Smooth muscle cell (in vitro differentiated cells): ENCODE measurements at regions not wholly inside any gene's neighbourhood (a gene's known extent, or its start where the extent isn't known, plus 50 kb on each side); places are given as distances from the start of the nearest gene placed in this dataset.

Experiments used
- DNase-seq: peaks from one replicate; lab custom pipeline; 2025; ENCODE audit not compliant: unreplicated experiment; lab: John Stamatoyannopoulos, UW
- H2AFZ ChIP-seq: fragments of 200-600 bp; sonication (generic); 2 replicates; pipeline ENCODE4 v1.6.0; 2016; ENCODE audit warnings: antibody characterized with exemption, low read depth, mild to moderate bottlenecking
- H3F3A ChIP-seq: fragments of 200-600 bp; sonication (generic); 2 replicates; pipeline ENCODE4 v1.6.0; 2017; ENCODE audit warnings: antibody characterized with exemption, low read depth
- H3K27ac ChIP-seq: fragments of 200-600 bp; sonication (generic); 2 replicates; pipeline ENCODE4 v1.5.1; 2016; ENCODE audit warnings: low read depth, mild to moderate bottlenecking
- H3K27me3 ChIP-seq: fragments of 200-600 bp; sonication (generic); 2 replicates; pipeline ENCODE4 v1.6.1; 2016; ENCODE audit warnings: low read depth, mild to moderate bottlenecking
- H3K36me3 ChIP-seq: fragments of 200-600 bp; sonication (generic); 2 replicates; pipeline ENCODE4 v1.5.1; 2016; ENCODE audit warnings: low read depth
- H3K4me1 ChIP-seq: fragments of 200-600 bp; sonication (generic); 2 replicates; pipeline ENCODE4 v1.5.1; 2016; ENCODE audit warnings: low read depth
- H3K4me2 ChIP-seq: fragments of 200-600 bp; sonication (generic); 2 replicates; pipeline ENCODE4 v1.6.0; 2016; ENCODE audit warnings: mild to moderate bottlenecking
- H3K4me3 ChIP-seq: fragments of 200-600 bp; sonication (generic); 2 replicates; pipeline ENCODE4 v1.5.1; 2016; ENCODE audit warnings: mild to moderate bottlenecking
- H3K79me2 ChIP-seq: fragments of 200-600 bp; sonication (generic); 2 replicates; pipeline ENCODE4 v1.6.0; 2016; ENCODE audit warnings: low read depth, mild to moderate bottlenecking
- H3K9ac ChIP-seq: fragments of 200-600 bp; sonication (generic); 2 replicates; pipeline ENCODE4 v1.6.0; 2016; ENCODE audit warnings: low read depth
- H3K9me3 ChIP-seq: fragments of 200-600 bp; sonication (generic); replicated peaks from 2 replicates; pipeline ENCODE4 v1.5.1; 2016; ENCODE audit warnings: low read depth
- H4K20me1 ChIP-seq: fragments of 200-600 bp; sonication (generic); 2 replicates; pipeline ENCODE4 v1.6.0; 2016; ENCODE audit warnings: low read depth
- WGBS: methylation state at CpG from one replicate; pipeline ENCODE4 v1.1.7; 2016; ENCODE audit warnings: low lambda C conversion rate; 5-methylcytosine and 5-hydroxymethylcytosine counted together
- TF ChIP-seq, protein P1 (sequence below): fragments of 200-600 bp; sonication (generic); IDR thresholded peaks from 2 replicates; pipeline ENCODE4 v1.5.1; 2017; ENCODE audit warnings: borderline replicate concordance, mild to moderate bottlenecking, antibody characterized with exemption; ENCODE audit not compliant: insufficient read depth, poor library complexity, severe bottlenecking

GRCh38 chr18:10400534-10401307 is 53.7 kb upstream of the APCDD1 start:
- Histone ChIP-seq H3K79me2 (no peaks in the 10 kb centered on the region), H3K9me3 (no peaks in the 10 kb centered on the region), H4K20me1 (no peaks in the 10 kb centered on the region), H3K4me3 (no peak overlapping the region), H3K36me3 (no peaks in the 10 kb centered on the region), H3K4me2 (no peak overlapping the region), H3K4me1 (peaks cover 29% of the 10 kb centered on the region), H3K27me3 (no peaks in the 10 kb centered on the region), H2AFZ (no peak overlapping the region), H3F3A (peaks cover 5% of the 10 kb centered on the region), H3K9ac (no peak overlapping the region), H3K27ac (no peak overlapping the region)
- DNase-seq = no peak
- 83% methylated on average over 11 of the region's 11 CpGs for WGBS
- TF ChIP-seq, protein P1, sequence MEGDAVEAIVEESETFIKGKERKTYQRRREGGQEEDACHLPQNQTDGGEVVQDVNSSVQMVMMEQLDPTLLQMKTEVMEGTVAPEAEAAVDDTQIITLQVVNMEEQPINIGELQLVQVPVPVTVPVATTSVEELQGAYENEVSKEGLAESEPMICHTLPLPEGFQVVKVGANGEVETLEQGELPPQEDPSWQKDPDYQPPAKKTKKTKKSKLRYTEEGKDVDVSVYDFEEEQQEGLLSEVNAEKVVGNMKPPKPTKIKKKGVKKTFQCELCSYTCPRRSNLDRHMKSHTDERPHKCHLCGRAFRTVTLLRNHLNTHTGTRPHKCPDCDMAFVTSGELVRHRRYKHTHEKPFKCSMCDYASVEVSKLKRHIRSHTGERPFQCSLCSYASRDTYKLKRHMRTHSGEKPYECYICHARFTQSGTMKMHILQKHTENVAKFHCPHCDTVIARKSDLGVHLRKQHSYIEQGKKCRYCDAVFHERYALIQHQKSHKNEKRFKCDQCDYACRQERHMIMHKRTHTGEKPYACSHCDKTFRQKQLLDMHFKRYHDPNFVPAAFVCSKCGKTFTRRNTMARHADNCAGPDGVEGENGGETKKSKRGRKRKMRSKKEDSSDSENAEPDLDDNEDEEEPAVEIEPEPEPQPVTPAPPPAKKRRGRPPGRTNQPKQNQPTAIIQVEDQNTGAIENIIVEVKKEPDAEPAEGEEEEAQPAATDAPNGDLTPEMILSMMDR = no peak

DNA sequence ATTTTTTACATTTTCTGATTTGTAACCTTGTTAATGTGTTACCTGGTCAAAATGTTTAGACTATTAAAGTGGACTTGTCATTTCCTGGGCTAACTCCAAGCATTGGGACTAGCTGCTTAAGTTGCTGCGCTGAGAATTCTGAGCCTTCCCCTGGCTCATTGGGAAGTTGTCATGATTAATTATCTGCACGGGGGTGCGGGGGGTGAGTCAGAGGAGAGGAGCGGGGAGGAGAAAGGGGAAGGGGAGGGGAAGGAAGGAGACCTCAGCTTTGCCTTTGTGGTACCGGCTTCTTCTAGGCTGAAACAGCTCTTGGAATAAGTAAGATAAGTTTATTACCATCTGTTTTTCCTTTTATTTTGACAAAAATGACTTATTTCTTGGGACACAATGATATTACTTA is 52.9 kb upstream of the APCDD1 start:
- 12% methylated on average over 4 of the region's 5 CpGs for WGBS
- Histone ChIP-seq H2AFZ (no peak overlapping the region), H3K27ac (no peak overlapping the region), H3K9ac (no peak overlapping the region), H3K27me3 (no peaks in the 10 kb centered on the region), H3K4me3 (no peak overlapping the region), H3K79me2 (no peaks in the 10 kb centered on the region), H3K36me3 (no peaks in the 10 kb centered on the region), H3K9me3 (no peaks in the 10 kb centered on the region), H4K20me1 (no peaks in the 10 kb centered on the region), H3F3A (peaks cover 5% of the 10 kb centered on the region), H3K4me1 (peaks cover 33% of the 10 kb centered on the region), H3K4me2 (no peak overlapping the region)
- TF ChIP-seq, protein P1 = no peak
- no peak for DNase-seq

DNA sequence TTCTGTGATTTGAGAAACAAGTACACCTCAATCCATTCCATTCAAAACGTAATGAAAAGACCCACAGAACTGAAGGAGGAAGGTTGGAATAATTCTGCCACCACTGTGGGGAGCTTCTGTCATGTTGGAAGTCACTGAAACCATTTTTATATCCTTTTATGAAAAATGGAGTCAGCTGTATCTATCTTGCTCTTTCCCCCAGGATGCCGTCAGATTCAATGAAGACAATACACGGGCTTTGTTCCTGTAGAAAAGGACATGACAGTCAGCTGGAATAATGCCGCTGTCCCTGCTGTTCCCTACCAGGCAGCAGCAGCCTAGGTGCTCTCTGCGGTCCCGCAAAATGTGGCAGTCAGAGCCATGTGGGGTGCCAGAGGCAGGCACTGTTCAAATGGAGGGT is 52.5 kb upstream of the APCDD1 start:
- Histone ChIP-seq H3K36me3 (no peaks in the 10 kb centered on the region), H3F3A (peaks cover 5% of the 10 kb centered on the region), H3K4me2 (no peak overlapping the region), H4K20me1 (no peaks in the 10 kb centered on the region), H3K4me1 (peaks cover 33% of the 10 kb centered on the region), H2AFZ (no peak overlapping the region), H3K27me3 (no peaks in the 10 kb centered on the region), H3K4me3 (no peak overlapping the region), H3K27ac (no peak overlapping the region), H3K9ac (no peak overlapping the region), H3K9me3 (no peaks in the 10 kb centered on the region), H3K79me2 (no peaks in the 10 kb centered on the region)
- no peak for DNase-seq
- WGBS = 89% methylated on average over 6 of the region's 6 CpGs
- TF ChIP-seq, protein P1 = no peak
